ENCODE measurements at regions not wholly inside any gene's neighbourhood (a gene's known extent, or its start where the extent isn't known, plus 50 kb on each side); places are given as distances from the start of the nearest gene placed in this dataset.
A peak's percentile ranks its signal among the peaks of the same experiment; 100 is the strongest.

DNA sequence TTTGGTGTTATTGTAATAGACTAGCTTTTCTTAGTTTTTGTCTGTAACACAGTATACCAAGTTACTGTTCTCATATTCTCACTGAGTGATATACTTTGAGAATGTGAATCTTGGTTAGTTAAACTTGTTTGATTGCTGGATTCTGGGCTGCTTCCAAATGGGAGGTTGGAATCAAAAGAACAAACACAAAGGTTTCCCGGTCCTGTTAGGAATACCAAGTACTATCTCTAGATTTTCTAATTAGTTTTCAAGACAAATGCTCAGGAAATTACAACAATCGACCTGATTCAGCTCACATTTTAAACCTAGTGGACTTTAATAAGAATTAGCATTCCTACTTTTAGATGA lies 244.3 kb downstream of the CSNK1G3 start:
- no peak for DNase-seq (ENCODE audit: low spot score)

- DNase-seq (ENCODE audit: low spot score) = peak; percentile 41
Measured at GRCh38 chr5:123755653-123756317, 243.8 kb downstream of the CSNK1G3 start.

DNA sequence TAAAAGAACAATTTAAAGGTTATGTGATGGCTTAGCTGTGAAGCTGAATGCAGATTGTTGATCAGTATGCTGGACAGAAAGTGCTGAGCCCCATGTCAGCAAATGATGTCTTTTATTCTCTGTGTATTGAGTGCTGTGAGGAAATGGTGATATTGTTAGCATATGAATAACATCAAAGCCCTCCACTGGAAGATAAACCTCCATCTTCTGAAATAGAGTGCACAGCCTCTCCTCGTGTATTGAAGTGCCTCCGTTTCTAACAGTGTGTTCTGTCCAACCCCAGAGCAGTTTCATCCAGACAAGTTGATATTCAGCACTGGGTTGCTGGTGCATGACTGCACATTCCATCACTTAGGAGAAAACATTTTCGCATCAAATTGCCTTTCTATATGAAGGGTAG lies 242.9 kb downstream of the CSNK1G3 start:
- DNase-seq (ENCODE audit: low spot score) = no peak

- DNase-seq (ENCODE audit: low spot score) = no peak
Measured at GRCh38 chr5:123753937-123754891, 242.2 kb downstream of the CSNK1G3 start.

GRCh38 chr5:123753180-123753936 lies 241.4 kb downstream of the CSNK1G3 start:
- DNase-seq (ENCODE audit: low spot score) = no peak

GRCh38 chr5:123752552-123753179 lies 240.7 kb downstream of the CSNK1G3 start:
- peak; percentile 32 for DNase-seq (ENCODE audit: low spot score)

DNA sequence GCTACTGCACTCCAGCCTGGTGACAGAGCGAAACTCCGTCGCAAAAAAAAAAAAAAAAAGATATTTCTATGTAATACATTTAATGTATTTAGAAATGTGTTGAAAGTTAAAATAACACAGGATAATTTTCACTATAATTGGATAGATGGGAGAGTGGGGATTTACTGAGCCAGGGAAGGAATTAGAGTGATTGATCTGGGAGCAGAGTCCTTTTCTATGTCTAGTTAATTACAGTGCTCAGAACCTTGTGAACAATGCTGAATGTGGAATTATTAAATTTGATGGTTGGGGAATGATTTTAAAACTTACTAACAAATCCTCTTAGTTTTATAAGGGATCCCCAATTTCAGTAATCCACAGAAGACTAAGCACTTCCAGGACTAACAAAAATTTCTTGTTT lies 239.7 kb downstream of the CSNK1G3 start:
- DNase-seq (ENCODE audit: low spot score) = no peak

DNA sequence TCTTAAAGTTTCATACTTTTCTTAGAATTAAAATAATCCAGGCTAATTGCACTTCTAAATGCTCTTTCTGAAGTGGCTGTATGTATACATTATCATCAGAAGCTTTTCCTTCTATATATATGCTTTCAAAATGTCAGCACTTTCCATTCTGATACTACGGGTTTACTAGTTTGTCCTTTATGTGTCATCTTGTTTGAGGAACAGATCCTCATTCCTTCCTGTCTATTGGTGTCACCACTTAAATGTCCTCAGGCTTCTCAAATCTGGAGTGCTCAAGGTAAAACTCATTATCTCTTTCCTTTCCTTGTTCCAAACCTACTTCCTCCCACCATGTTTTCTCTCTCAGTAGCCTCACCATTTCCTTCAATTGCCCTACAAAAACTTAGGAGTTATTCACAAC lies 236.3 kb downstream of the CSNK1G3 start:
- no peak for DNase-seq (ENCODE audit: low spot score)

DNA sequence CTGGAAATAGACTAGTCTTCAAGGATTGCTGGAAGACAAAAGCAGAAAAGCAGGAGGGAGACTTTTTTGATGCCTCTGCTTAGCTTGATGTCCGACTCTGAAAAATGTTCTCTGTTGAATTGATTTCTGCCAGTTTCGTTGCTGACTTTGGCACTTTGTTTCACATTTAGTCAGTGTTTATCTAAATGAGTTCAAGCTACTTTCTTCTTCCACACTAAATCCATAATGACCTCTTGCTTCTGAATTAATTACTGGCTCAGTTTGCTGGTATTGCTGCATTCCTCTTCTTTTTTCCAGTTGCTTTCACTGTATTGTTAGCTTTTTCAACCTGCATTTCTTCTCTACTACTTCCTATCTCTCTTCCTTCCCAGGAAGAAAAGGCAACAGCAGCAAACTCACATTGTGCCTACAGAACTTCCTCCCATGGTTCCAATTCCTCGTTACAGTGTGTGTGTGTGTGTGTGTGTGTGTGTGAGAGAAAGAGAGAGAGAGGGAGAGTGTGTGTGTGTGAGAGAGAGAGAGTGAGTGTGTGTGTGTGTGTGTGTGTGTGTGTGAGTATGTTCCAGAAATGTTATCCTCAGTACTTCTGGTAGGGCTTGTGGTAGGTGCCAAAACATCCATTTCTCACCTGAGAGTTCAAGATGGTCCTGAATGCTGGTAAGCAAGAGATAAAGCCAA lies 234.8 kb downstream of the CSNK1G3 start:
- DNase-seq (ENCODE audit: low spot score) = no peak

DNA sequence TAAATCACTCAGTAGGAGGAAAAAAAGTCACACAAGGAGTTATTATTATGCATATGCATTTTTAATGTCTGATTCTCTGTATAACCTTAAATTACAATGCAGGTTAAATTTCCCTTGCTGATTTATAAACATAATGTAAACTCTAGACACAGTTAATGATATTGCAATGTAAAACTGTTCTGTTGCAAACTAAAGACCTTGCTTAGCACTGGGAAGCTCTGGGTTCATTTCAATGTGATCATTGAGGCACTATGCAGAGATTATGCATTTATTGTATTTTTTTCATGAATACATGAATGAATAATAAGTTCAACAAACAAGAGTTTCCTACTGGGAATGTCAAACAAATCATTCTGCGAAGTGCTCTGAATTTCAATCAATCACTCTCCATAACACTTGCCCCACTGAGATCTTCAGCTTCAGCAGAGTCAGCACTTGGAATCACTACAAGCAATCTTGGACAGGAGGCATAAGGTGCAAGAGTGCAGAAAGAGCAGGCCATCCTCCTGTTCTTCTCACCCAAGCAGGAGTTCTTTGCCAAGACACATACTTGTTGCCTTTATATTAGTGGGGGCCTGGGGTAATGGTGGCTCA lies 232.1 kb downstream of the CSNK1G3 start:
- no peak for DNase-seq (ENCODE audit: low spot score)

DNA sequence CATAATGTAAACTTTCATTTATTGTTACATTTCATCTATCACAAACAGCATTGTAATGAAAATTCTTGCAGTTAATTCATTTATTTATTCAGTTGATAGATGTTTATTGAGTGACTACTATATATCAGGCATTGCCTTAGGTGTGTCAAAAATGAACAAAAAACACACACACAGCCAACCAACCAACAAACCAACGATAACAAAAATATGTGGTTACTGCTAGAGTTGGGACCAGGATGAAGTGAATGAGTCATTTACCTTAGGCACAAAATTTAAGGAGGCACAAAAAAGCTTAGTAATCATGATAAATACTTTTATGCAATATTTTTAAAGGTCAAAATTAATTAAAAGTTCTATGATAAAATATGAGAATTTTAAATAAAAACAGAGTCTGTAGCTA lies 223.4 kb downstream of the CSNK1G3 start:
- no peak for DNase-seq (ENCODE audit: low spot score)

DNA sequence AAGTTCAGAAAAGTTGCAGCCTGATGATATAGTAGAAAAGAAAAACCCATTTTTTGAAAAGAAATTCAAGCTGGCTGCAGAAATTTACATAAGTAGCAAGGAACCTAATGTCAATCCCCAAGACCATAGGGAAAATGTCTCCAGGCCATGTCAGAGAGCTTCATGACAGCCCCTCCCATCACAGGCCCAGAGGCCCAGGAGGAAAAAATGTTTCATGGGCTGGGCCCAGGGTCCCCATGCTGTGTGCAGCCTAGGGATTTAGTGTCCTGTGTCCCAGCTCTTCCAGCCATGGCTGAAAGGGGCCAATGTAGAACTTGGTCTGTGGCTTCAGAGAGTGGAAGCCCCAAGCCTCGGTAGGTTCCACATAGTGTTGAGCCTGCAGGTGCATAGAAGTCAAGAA lies 220.3 kb downstream of the CSNK1G3 start:
- no peak for DNase-seq (ENCODE audit: low spot score)

DNA sequence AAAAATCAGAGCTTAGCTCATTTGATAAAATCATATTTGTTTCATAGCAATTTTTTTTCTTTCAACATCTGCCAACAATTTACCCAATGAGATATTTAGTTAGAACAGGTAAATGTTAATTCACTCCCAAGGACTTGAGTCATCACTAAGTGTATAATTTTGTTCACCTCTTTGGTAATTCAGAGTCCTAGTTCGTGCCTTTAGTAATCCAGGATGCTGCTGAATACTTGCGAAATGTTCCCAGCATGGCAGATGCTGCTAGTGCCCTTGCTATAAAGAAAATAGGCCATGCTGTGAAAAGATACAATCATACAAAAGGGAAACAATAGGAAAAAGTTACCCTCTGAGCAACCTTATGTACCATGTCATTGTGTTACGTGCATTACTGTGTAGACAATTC lies 210.5 kb downstream of the CSNK1G3 start:
- no peak for DNase-seq (ENCODE audit: low spot score)

- DNase-seq (ENCODE audit: low spot score) = no peak
Measured at GRCh38 chr5:123721675-123722276, 209.8 kb downstream of the CSNK1G3 start.

- DNase-seq (ENCODE audit: low spot score) = no peak
Measured at GRCh38 chr5:123720955-123721354, 209.0 kb downstream of the CSNK1G3 start.

DNA sequence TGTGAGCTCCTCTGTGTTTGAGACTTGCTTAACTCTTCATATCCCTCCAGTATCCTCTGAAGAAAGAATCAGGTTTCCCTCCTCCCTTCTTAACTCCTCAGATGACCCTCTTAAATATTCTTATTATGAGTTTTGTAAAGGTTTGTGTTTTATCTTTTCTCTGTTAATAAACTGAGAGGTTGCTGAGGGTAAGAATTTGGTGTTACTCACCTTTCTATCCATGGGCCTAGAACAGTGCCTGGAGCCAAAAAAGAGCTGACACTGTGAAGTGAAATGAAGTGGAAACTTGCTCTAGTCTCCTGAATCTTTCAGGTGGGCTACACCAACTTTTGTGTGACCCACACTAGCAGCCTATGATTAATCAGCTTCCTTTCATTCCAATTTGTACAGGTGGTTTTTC lies 208.4 kb downstream of the CSNK1G3 start:
- DNase-seq (ENCODE audit: low spot score) = no peak

DNA sequence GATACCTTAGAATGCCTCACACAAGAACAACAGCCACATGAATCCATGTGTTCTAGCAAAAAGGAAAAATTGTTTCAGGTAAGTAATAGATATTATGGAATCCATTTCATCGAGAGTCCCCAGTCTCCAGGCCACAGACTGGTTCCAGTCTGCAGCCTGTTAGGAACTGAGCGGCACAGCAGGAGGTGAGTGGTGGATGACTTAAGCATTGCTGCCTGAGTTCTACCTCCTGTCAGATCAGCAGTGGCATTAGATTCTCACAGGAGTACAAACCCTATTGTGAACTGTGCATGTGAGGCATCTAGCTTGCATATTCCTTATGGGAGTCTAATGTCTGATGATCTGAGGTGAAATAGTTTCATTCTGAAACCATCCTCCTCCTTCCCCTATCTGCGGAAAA lies 207.0 kb downstream of the CSNK1G3 start:
- no peak for DNase-seq (ENCODE audit: low spot score)

DNA sequence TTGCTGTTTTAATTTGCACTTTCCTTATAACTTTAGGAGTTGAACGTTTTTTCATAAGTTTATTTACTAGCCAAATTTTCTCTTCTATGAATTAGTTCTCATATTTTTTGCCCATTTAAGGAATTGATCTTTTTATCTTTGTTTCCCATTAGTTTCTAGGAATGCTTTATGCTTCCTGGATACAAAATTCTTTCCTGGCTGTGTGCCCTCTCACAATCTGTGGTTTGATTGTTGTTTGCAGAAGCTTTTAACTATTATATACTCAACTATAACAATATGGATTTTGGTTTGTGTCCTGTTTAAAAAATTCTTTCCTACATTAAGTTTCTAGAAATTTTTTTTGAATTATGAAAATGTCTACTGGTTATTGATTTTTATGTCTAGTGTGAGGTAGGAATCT lies 206.3 kb downstream of the CSNK1G3 start:
- no peak for DNase-seq (ENCODE audit: low spot score)

- DNase-seq (ENCODE audit: low spot score) = no peak
Measured at GRCh38 chr5:123717139-123717538, 205.2 kb downstream of the CSNK1G3 start.

- DNase-seq (ENCODE audit: low spot score) = no peak
Measured at GRCh38 chr5:123710031-123710430, 198.1 kb downstream of the CSNK1G3 start.

DNA sequence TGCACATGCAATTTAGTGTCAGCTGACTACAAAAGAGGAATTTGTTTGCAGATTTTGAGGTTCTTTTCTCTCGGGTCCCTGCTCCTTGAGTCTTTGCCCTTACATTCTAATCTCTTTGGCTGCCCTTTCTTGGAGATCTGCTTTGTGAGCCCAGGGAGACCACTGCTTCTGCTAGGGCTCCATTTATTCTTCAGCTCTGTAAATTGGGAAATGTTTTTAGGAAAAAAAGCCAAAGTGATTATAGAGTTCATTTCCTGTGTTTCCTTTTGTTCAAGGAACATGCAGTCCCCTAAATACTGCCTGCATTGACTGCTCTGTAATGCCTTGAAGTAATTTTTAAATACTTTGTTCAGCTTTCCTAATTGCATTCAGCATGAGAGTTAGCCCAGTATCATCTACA lies 197.4 kb downstream of the CSNK1G3 start:
- no peak for DNase-seq (ENCODE audit: low spot score)

All from AG08396 (cell line).